HG03025 (cell line): ENCODE measurements at regions not wholly inside any gene's neighbourhood (a gene's known extent, or its start where the extent isn't known, plus 50 kb on each side); places are given as distances from the start of the nearest gene placed in this dataset.

Experiments
- ATAC-seq: cut with Tn5 transposase; IDR thresholded peaks from one replicate; pipeline ENCODE4 v1.9.1; 2021; ENCODE audit warnings: mild to moderate bottlenecking, moderate library complexity; ENCODE audit not compliant: unreplicated experiment, low FRiP score

- no peak for ATAC-seq
These were observed 100.5 kb downstream of the AASDH start for GRCh38 chr4:56286763-56287162.

- no peak for ATAC-seq
These were observed 103.9 kb downstream of the AASDH start for GRCh38 chr4:56283375-56283774.

GRCh38 chr4:56282004-56282403 is 105.3 kb downstream of the AASDH start:
- ATAC-seq = no peak

GRCh38 chr4:56276547-56276946 is 110.7 kb downstream of the AASDH start:
- ATAC-seq = no peak

GRCh38 chr4:56273391-56273790 is 113.9 kb downstream of the AASDH start:
- ATAC-seq = no peak

- ATAC-seq = no peak
These were observed 114.4 kb downstream of the AASDH start for GRCh38 chr4:56272927-56273326.

- no peak for ATAC-seq
These were observed 115.3 kb downstream of the AASDH start for GRCh38 chr4:56272003-56272402.

- ATAC-seq = no peak
These were observed 116.2 kb downstream of the AASDH start for GRCh38 chr4:56271131-56271530.

GRCh38 chr4:56267558-56267957 is 119.7 kb downstream of the AASDH start:
- ATAC-seq = no peak

GRCh38 chr4:56264873-56265272 is 122.4 kb downstream of the AASDH start:
- no peak for ATAC-seq

- ATAC-seq = peak; percentile 86
These were observed 126.3 kb downstream of the AASDH start for GRCh38 chr4:56261027-56261426.

GRCh38 chr4:56260320-56260719 is 127.0 kb downstream of the AASDH start:
- ATAC-seq = no peak

- no peak for ATAC-seq
These were observed 127.6 kb downstream of the AASDH start for GRCh38 chr4:56259655-56260054.

GRCh38 chr4:56255820-56256219 is 131.5 kb downstream of the AASDH start:
- ATAC-seq = no peak

GRCh38 chr4:56253666-56254305 is 133.5 kb downstream of the AASDH start:
- ATAC-seq = no peak

GRCh38 chr4:56252561-56253152 is 134.6 kb downstream of the AASDH start:
- no peak for ATAC-seq

GRCh38 chr4:56251556-56251955 is 135.7 kb downstream of the AASDH start:
- ATAC-seq = no peak

- no peak for ATAC-seq
These were observed 136.5 kb downstream of the AASDH start for GRCh38 chr4:56250776-56251175.

GRCh38 chr4:56247646-56248045 is 139.6 kb downstream of the AASDH start:
- ATAC-seq = no peak

- no peak for ATAC-seq
These were observed 141.1 kb downstream of the AASDH start for GRCh38 chr4:56246233-56246610.

GRCh38 chr4:56245547-56246232 is 141.6 kb downstream of the AASDH start:
- ATAC-seq = no peak

- no peak for ATAC-seq
These were observed 142.6 kb downstream of the AASDH start for GRCh38 chr4:56244681-56245080.
